AG09319 (cell line): ENCODE measurements at regions not wholly inside any gene's neighbourhood (a gene's known extent, or its start where the extent isn't known, plus 50 kb on each side); places are given as distances from the start of the nearest gene placed in this dataset.

Experiments
- DNase-seq: peaks from one replicate; pipeline ENCODE4 v3.0.0-alpha.2; 2010; ENCODE audit warnings: low read depth; ENCODE audit errors: extremely low read depth
- TF ChIP-seq, protein P1 (sequence below): IDR thresholded peaks from 2 replicates; pipeline ENCODE4 v1.5.1; 2011; ENCODE audit warnings: low read depth, mild to moderate bottlenecking, inconsistent platforms, low read length, moderate library complexity

- no peak for DNase-seq
- TF ChIP-seq, protein P1, sequence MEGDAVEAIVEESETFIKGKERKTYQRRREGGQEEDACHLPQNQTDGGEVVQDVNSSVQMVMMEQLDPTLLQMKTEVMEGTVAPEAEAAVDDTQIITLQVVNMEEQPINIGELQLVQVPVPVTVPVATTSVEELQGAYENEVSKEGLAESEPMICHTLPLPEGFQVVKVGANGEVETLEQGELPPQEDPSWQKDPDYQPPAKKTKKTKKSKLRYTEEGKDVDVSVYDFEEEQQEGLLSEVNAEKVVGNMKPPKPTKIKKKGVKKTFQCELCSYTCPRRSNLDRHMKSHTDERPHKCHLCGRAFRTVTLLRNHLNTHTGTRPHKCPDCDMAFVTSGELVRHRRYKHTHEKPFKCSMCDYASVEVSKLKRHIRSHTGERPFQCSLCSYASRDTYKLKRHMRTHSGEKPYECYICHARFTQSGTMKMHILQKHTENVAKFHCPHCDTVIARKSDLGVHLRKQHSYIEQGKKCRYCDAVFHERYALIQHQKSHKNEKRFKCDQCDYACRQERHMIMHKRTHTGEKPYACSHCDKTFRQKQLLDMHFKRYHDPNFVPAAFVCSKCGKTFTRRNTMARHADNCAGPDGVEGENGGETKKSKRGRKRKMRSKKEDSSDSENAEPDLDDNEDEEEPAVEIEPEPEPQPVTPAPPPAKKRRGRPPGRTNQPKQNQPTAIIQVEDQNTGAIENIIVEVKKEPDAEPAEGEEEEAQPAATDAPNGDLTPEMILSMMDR = peak; percentile 75
Observed at GRCh38 chr13:72255908-72256307, 388.9 kb upstream of the DACH1 start.

DNA sequence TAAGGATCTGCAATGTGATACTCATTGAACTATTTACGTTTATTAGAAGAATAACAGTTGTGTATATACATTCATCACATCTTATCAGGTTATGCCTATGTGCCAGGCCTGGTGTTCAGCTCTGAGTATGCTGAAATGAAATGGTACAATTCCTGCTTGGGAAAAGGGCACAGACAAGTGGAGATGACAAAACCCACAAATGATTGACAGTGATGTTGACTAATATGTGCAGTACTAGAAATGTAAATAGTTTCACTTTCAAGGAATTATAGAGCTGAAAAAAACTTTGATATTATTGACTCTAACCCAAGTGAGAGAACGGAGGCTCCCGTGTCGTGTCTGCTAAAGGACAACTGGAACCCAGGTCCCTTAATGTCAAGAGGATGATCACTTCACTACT lies 386.8 kb upstream of the DACH1 start:
- TF ChIP-seq, protein P1 = no peak

GRCh38 chr13:72246396-72246795 lies 379.4 kb upstream of the DACH1 start:
- TF ChIP-seq, protein P1 = no peak
- DNase-seq = no peak

More for the DNA sequence above, 386.8 kb upstream of the DACH1 start:
- no peak for DNase-seq

GRCh38 chr13:72244788-72245187 lies 377.8 kb upstream of the DACH1 start:
- DNase-seq = no peak
- TF ChIP-seq, protein P1 = no peak

GRCh38 chr13:72230131-72230530 lies 363.1 kb upstream of the DACH1 start:
- DNase-seq = no peak
- TF ChIP-seq, protein P1 = no peak

DNA sequence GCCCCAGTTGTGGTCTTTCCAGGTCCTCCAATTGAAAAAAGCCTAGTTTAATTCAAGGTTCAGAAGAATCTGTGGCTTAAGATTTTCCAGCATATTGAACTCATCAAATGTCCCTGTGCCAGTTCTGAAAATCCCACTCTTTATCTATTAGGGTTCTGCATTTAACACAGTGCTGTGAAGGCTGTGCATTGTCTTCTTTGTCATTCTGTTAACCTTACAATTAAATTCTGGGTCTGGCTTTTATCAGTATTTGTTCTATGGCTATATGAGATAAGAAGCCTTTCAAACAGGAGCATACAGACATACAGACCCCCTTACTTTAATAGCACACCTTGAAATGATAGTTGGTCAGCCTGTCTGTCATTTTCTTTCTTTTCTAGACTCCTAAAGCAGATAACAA lies 362.1 kb upstream of the DACH1 start:
- TF ChIP-seq, protein P1 = no peak
- DNase-seq = no peak

DNA sequence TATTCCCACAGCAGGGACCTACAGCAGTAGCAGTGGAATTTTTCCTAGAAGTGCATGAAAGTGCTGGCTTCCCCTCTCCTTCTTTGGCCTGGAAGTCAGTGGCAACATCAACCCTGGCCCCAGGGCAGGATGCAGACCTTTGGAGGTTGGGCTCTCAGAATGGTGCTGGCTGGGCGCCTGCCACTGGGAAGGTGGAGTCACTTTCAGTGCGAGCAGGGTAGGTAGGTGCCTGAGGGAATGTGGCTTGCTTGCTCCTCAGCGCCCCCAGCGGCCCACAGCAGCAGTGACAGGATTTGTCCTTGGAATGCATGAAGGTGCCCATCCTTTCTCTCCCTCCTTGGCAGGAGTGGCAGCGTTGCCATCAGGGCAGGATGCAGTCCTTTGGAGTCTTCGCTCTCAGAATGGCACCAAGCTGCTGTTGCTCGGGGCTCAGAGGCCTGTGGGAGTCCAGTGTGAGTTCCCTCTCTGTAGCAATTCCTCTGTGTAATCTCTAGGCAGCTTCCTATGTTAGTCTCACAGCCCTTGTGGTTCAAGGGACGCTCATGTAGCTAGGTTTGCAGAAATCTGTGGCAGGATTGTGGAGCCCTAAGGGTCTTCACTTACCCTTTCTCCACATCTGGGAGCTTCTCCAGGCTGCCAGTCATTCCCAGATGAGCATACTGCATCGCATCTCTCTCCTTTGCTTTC lies 354.4 kb upstream of the DACH1 start:
- DNase-seq = no peak
- TF ChIP-seq, protein P1 = peak; percentile 59
